ENCODE measurements at regions not wholly inside any gene's neighbourhood (a gene's known extent, or its start where the extent isn't known, plus 50 kb on each side); places are given as distances from the start of the nearest gene placed in this dataset.

DNA sequence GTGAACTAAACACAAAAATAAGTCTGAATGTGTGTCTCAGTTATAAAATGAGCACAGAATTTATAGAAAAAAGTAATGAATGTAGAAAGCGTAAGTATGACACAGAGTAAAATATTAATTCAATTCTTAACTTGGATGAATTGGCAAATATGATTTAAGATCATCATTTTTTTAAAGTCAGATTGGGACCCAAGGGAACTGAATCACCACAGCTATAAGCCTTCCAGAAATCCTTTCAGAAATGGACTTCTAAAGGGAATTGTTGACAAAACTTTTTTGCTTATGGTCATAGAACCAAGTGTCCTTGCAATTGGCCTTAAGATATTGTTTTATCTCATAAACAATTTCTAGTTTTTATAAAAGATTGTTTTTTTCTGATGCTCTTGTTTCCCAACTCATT, 495.1 kb upstream of the DAB2 start:
- TF ChIP-seq, protein P1, sequence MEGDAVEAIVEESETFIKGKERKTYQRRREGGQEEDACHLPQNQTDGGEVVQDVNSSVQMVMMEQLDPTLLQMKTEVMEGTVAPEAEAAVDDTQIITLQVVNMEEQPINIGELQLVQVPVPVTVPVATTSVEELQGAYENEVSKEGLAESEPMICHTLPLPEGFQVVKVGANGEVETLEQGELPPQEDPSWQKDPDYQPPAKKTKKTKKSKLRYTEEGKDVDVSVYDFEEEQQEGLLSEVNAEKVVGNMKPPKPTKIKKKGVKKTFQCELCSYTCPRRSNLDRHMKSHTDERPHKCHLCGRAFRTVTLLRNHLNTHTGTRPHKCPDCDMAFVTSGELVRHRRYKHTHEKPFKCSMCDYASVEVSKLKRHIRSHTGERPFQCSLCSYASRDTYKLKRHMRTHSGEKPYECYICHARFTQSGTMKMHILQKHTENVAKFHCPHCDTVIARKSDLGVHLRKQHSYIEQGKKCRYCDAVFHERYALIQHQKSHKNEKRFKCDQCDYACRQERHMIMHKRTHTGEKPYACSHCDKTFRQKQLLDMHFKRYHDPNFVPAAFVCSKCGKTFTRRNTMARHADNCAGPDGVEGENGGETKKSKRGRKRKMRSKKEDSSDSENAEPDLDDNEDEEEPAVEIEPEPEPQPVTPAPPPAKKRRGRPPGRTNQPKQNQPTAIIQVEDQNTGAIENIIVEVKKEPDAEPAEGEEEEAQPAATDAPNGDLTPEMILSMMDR (IDR thresholded peaks at IDR 0.05; ENCODE audit: low read depth, low read length): no peak
- TF ChIP-seq EZH2phosphoT487 (IDR thresholded peaks at IDR 0.05; ENCODE audit: low read depth): no peak

Measured in OCI-LY3 (cell line).